Trophoblast cell (in vitro differentiated cells and primary cell): ENCODE measurements at regions not wholly inside any gene's neighbourhood (a gene's known extent, or its start where the extent isn't known, plus 50 kb on each side); places are given as distances from the start of the nearest gene placed in this dataset.
"Not testable (repeated sequence)": the region's sequence is repeated elsewhere in the genome, so short reads cannot be mapped to it uniquely, and the experiment has no call there.

ENCODE experiments used
- DNase-seq, 2 donors: peaks; one replicate each; pipeline ENCODE4 v3.0.0-alpha.2; 2016
- H2AFZ ChIP-seq: 2 replicates; pipeline ENCODE4 v1.6.1; 2013; ENCODE audit warnings: low read length, moderate library complexity, mild to moderate bottlenecking; ENCODE audit not compliant: insufficient read depth, poor library complexity
- H2AK5ac ChIP-seq: 2 replicates; pipeline ENCODE4 v1.6.1; 2013; ENCODE audit warnings: mild to moderate bottlenecking, low read length
- H2BK120ac ChIP-seq: 2 replicates; pipeline ENCODE4 v1.6.1; 2013; ENCODE audit warnings: low read length, mild to moderate bottlenecking, moderate library complexity; ENCODE audit not compliant: insufficient read depth, poor library complexity
- H2BK12ac ChIP-seq: 2 replicates; pipeline ENCODE4 v1.6.1; 2013; ENCODE audit warnings: mild to moderate bottlenecking, low read length, moderate library complexity
- H2BK5ac ChIP-seq: 2 replicates; pipeline ENCODE4 v1.6.1; 2013; ENCODE audit warnings: low read length, low read depth, moderate library complexity, mild to moderate bottlenecking; ENCODE audit not compliant: poor library complexity
- H3K14ac ChIP-seq: 2 replicates; pipeline ENCODE4 v1.6.1; 2013; ENCODE audit warnings: mild to moderate bottlenecking, low read length
- H3K18ac ChIP-seq: 2 replicates; pipeline ENCODE4 v1.6.1; 2013; ENCODE audit warnings: mild to moderate bottlenecking, low read length
- H3K23ac ChIP-seq: 2 replicates; pipeline ENCODE4 v1.6.1; 2013; ENCODE audit warnings: low read length
- H3K27ac ChIP-seq: 2 replicates; pipeline ENCODE4 v1.5.1; 2013; ENCODE audit warnings: low read depth, mild to moderate bottlenecking, inconsistent platforms, low read length, moderate library complexity
- H3K27me3 ChIP-seq: 2 replicates; pipeline ENCODE4 v1.6.1; 2013; ENCODE audit warnings: inconsistent platforms, mild to moderate bottlenecking, low read length, moderate library complexity; ENCODE audit not compliant: insufficient read depth
- H3K36me3 ChIP-seq, 2 experiments: 1 replicate in 1 of 2; 2 replicates in 1 of 2; pipeline ENCODE4 v1.6.1; 2013; ENCODE audit warnings: low read length in 2 of 2, mild to moderate bottlenecking in 2 of 2, moderate library complexity in 1 of 2; ENCODE audit not compliant: insufficient read depth in 2 of 2, control insufficient read depth in 1 of 2
- H3K4ac ChIP-seq: 2 replicates; pipeline ENCODE4 v1.6.1; 2013; ENCODE audit warnings: low read depth, mild to moderate bottlenecking, low read length, moderate library complexity
- H3K4me1 ChIP-seq, 2 experiments: 1 replicate in 1 of 2; 2 replicates in 1 of 2; pipeline ENCODE4 v1.6.1; 2013; ENCODE audit warnings: low read length in 2 of 2, mild to moderate bottlenecking in 2 of 2, moderate library complexity in 1 of 2; ENCODE audit not compliant: insufficient read depth in 2 of 2, control insufficient read depth in 1 of 2
- H3K4me2 ChIP-seq: 2 replicates; pipeline ENCODE4 v1.6.1; 2013; ENCODE audit warnings: inconsistent platforms, mild to moderate bottlenecking, low read length, moderate library complexity
- H3K4me3 ChIP-seq: 2 replicates; pipeline ENCODE4 v1.5.1; 2013; ENCODE audit warnings: mild to moderate bottlenecking, low read depth, low read length, inconsistent platforms
- H3K79me1 ChIP-seq: one replicate; pipeline ENCODE4 v1.6.1; 2013; ENCODE audit warnings: low read length
- H3K79me2 ChIP-seq: 2 replicates; pipeline ENCODE4 v1.6.1; 2013; ENCODE audit warnings: low read length, mild to moderate bottlenecking; ENCODE audit not compliant: control insufficient read depth, insufficient read depth, poor library complexity
- H3K9ac ChIP-seq: 2 replicates; pipeline ENCODE4 v1.6.1; 2013; ENCODE audit warnings: mild to moderate bottlenecking, low read length
- H3K9me3 ChIP-seq: 2 replicates; pipeline ENCODE4 v1.6.1; 2013; ENCODE audit warnings: low read depth, mild to moderate bottlenecking, control low read depth, inconsistent platforms, low read length; ENCODE audit not compliant: insufficient read depth
- H4K12ac ChIP-seq: 2 replicates; pipeline ENCODE4 v1.6.1; 2013; ENCODE audit warnings: low read depth, mild to moderate bottlenecking, low read length, moderate library complexity
- H4K8ac ChIP-seq: 2 replicates; pipeline ENCODE4 v1.6.1; 2013; ENCODE audit warnings: low read depth, mild to moderate bottlenecking, low read length, moderate library complexity
- H4K91ac ChIP-seq: one replicate; pipeline ENCODE4 v1.6.1; 2013; ENCODE audit warnings: low read depth, mild to moderate bottlenecking, low read length, moderate library complexity
- WGBS: extraction: QIAGEN DNeasy Blood & Tissue Kit; methylation state at CpG from one replicate; pipeline ENCODE4 v1.1.7; 2013; ENCODE audit warnings: missing lambda C conversion rate; ENCODE audit not compliant: insufficient read length, insufficient coverage; ENCODE audit errors: extremely low coverage; 5-methylcytosine and 5-hydroxymethylcytosine counted together

DNA sequence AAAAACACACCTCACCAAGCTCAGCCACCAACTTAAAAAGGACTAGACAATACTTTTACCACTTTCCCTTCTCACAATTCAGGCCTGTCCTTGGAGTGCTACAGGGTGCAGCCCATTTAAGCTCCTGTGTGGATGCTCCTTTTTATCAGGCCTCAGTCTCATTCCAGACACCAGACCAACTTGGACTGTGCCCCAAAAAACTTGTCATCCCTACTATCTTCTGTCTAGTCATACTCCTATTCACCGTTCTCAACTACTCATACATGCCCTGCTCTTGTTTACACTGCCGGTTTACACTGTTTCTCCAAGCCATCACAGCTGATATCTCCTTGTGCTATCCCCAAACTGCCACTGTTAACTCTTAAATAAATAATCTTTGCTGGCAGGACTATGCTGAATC is 242.8 kb upstream of the PROK2 start:
- not testable (repeated sequence) for H3K4me2 ChIP-seq, H3K79me1 ChIP-seq, H4K12ac ChIP-seq, H4K91ac ChIP-seq, H3K4ac ChIP-seq, H4K8ac ChIP-seq, H2AFZ ChIP-seq, H3K9me3 ChIP-seq, H3K4me1 ChIP-seq, H2BK120ac ChIP-seq, H2AK5ac ChIP-seq, H3K79me2 ChIP-seq, DNase-seq, H3K9ac ChIP-seq, H3K23ac ChIP-seq, H3K27ac ChIP-seq, H3K4me3 ChIP-seq, H2BK12ac ChIP-seq, H2BK5ac ChIP-seq, H3K36me3 ChIP-seq, H3K18ac ChIP-seq, H3K27me3 ChIP-seq, H3K14ac ChIP-seq
- no CpG with 5 or more reads among the region's 2 CpGs for WGBS

DNA sequence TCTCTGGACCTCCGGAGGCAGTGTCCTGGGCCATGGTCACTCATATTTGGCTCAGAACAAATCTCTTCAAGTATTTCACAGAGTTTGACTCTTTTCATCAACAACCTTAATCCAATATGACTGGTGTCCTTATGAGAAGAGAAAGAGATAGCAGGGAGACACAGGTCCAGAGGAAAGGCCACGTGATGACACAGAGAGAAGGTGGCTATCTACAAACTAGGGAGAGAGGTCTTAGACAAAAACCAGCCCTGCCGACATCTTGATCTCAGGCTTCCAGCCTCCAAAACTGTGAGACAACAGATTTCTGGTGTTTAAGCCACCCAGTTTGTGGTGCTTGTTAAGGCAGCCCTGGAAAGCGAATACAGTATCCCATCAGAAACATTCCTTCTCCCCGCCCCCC is 237.1 kb upstream of the PROK2 start:
- H2BK12ac ChIP-seq = no peak overlapping the region
- no peaks in the 10 kb centered on the region for H3K79me1 ChIP-seq
- H3K79me2 ChIP-seq = no peaks in the 10 kb centered on the region
- no peak overlapping the region for H4K12ac ChIP-seq
- no peak overlapping the region for H2BK5ac ChIP-seq
- no peak overlapping the region for H3K4ac ChIP-seq
- no peak overlapping the region for H2BK120ac ChIP-seq
- no CpG with 5 or more reads among the region's 5 CpGs for whole genome bisulfite sequencing
- no peak overlapping the region for H3K4me3 ChIP-seq
- H3K4me1 ChIP-seq = peaks cover 0 to 3% of the 10 kb centered on the region in 2 experiments
- H2AK5ac ChIP-seq = no peak overlapping the region
- no peak overlapping the region for H3K4me2 ChIP-seq
- H3K9me3 ChIP-seq = no peaks in the 10 kb centered on the region
- no peak overlapping the region for H3K14ac ChIP-seq
- H3K23ac ChIP-seq = no peak overlapping the region
- DNase-seq = no peak
- no peaks in the 10 kb centered on the region for H3K27me3 ChIP-seq
- H3K36me3 ChIP-seq = peaks cover 0 to 2% of the 10 kb centered on the region in 2 experiments
- no peak overlapping the region for H2AFZ ChIP-seq
- no peak overlapping the region for H3K18ac ChIP-seq
- no peak overlapping the region for H4K8ac ChIP-seq
- no peak overlapping the region for H3K9ac ChIP-seq
- H3K27ac ChIP-seq = no peak overlapping the region
- H4K91ac ChIP-seq = no peak overlapping the region

DNA sequence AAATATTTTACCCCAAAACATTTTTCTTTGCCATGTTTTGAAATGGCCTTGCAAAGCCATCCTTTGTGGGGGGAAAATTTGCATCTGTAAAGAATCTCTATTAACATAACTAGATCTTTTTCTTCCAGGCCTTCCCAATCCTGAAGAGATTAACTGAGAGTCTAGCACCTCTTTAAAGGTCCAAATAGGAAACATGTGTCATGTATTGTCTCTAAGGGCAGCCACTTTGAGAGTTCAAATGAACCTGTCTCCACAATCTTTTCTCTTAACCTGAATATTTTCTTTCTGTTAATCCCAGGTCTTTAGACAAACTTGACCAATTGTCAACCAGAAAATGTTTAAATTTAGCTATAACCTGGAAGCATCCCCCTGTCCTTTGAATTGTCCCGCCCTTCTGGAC is 236.6 kb upstream of the PROK2 start:
- Histone ChIP-seq H2BK120ac (no peak overlapping the region), H4K91ac (no peak overlapping the region), H3K9me3 (no peaks in the 10 kb centered on the region), H3K4me3 (no peak overlapping the region), H3K79me2 (no peaks in the 10 kb centered on the region), H2BK12ac (no peak overlapping the region), H3K36me3 (peaks cover 0 to 2% of the 10 kb centered on the region in 2 experiments), H2AFZ (no peak overlapping the region), H2AK5ac (no peak overlapping the region), H4K8ac (no peak overlapping the region), H3K9ac (no peak overlapping the region), H3K4me2 (no peak overlapping the region), H3K79me1 (no peaks in the 10 kb centered on the region), H3K4ac (no peak overlapping the region), H3K18ac (no peak overlapping the region), H3K27ac (no peak overlapping the region), H2BK5ac (no peak overlapping the region), H4K12ac (no peak overlapping the region), H3K27me3 (no peaks in the 10 kb centered on the region), H3K14ac (no peak overlapping the region), H3K23ac (no peak overlapping the region), H3K4me1 (peaks cover 0 to 3% of the 10 kb centered on the region in 2 experiments)
- WGBS = no CpG with 5 or more reads among the region's 1 CpG
- no peak for DNase-seq

DNA sequence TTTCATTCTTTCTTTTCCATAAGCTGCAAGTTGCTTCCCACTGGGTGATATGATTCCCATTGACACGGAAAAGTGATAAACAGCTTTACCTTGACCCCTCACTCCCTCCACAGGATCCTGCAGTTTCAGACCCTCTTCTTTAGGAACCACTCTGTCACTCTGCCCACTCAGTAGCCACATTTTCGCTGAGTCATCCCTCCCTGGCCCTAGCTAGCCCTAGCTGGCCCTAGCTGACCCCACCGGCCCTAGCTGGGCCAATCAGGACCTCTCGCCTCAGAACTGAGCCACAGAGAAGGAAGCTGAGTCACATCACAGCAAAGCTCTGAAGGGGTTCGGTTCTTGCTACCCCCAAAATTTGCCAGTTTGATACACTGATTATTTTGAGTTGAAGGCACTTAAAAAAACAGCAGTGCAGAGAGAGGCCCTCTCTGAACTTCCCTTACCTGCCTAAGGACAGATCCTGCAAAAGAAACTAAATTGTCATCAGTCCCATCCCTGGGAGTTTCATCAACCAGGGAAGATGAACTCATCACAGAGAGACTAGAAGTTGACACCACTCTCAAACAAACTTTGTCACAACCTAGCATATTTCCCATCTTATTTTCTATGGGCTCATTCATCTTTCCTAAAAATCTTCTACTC is 233.5 kb upstream of the PROK2 start:
- no peak overlapping the region for H2AK5ac ChIP-seq
- no peak overlapping the region for H3K9ac ChIP-seq
- WGBS = no CpG with 5 or more reads among the region's 5 CpGs
- H3K4me1 ChIP-seq = peaks cover 0 to 6% of the 10 kb centered on the region in 2 experiments
- H2BK12ac ChIP-seq = no peak overlapping the region
- peaks cover 0 to 2% of the 10 kb centered on the region in 2 experiments for H3K36me3 ChIP-seq
- no peak overlapping the region for H3K23ac ChIP-seq
- no peak overlapping the region for H4K8ac ChIP-seq
- no peak overlapping the region for H2BK5ac ChIP-seq
- no peak overlapping the region for H3K14ac ChIP-seq
- no peaks in the 10 kb centered on the region for H3K9me3 ChIP-seq
- no peak overlapping the region for H3K4me2 ChIP-seq
- no peak overlapping the region for H3K4me3 ChIP-seq
- no peaks in the 10 kb centered on the region for H3K27me3 ChIP-seq
- no peak overlapping the region for H3K18ac ChIP-seq
- H3K79me2 ChIP-seq = no peaks in the 10 kb centered on the region
- no peak overlapping the region for H4K91ac ChIP-seq
- H3K4ac ChIP-seq = no peak overlapping the region
- H3K79me1 ChIP-seq = no peaks in the 10 kb centered on the region
- H2BK120ac ChIP-seq = no peak overlapping the region
- no peak overlapping the region for H3K27ac ChIP-seq
- H2AFZ ChIP-seq = no peak overlapping the region
- no peak for DNase-seq
- H4K12ac ChIP-seq = no peak overlapping the region
